SKM-1 (cell line): ENCODE measurements at regions not wholly inside any gene's neighbourhood (a gene's known extent, or its start where the extent isn't known, plus 50 kb on each side); places are given as distances from the start of the nearest gene placed in this dataset.

Experiments used
- DNase-seq: peaks from one replicate; lab custom pipeline; 2025; ENCODE audit not compliant: unreplicated experiment; lab: John Stamatoyannopoulos, UW

DNA sequence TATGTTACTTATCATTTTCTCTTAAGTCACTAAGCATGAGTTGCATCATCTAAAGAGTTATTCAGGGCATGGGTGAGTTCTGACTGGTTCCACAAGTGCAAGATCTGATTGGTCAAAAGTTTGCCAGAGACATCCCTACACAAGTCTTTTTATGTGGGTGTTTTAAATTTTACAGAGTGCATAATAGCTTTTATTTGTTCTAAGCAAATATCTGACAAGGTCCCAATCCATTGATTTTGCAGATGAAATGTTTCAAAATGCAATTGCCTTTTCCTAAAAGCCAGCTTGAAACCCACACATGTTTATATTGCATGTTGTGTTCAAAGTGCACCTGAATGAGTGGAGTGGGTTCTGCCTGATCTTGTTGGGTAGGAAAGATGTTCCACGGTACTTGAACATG is 101.7 kb upstream of the PAX6 start:
- DNase-seq = no peak

DNA sequence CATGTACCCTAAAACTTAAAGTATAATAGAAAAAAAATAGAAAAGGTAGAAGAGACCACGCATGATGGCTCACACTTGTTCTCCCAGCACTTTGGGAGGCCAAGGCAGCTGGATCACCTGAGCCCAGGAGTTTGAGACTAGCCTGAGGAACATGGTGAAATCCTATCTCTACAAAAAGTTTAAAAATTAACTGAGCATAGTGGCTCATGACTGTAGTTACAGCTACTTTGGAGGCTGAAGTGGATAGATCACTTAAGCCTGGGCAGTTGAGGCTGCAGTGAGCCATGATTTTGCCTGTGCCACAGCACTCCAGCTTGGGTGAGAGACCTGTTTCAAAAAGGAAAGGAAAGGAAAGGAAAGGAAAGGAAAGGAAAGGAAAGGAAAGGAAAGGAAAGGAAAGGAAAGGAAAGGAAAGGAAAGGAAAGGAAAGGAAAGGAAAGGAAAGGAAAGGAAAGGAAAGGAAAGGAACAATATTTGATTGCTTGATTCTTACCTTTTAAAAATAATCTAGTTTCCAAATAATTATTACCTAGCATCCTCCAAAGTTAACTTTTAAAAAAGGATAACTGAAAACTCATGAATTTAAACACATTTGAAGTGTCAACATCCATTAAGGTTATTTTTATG is 99.9 kb upstream of the PAX6 start:
- no peak for DNase-seq

DNA sequence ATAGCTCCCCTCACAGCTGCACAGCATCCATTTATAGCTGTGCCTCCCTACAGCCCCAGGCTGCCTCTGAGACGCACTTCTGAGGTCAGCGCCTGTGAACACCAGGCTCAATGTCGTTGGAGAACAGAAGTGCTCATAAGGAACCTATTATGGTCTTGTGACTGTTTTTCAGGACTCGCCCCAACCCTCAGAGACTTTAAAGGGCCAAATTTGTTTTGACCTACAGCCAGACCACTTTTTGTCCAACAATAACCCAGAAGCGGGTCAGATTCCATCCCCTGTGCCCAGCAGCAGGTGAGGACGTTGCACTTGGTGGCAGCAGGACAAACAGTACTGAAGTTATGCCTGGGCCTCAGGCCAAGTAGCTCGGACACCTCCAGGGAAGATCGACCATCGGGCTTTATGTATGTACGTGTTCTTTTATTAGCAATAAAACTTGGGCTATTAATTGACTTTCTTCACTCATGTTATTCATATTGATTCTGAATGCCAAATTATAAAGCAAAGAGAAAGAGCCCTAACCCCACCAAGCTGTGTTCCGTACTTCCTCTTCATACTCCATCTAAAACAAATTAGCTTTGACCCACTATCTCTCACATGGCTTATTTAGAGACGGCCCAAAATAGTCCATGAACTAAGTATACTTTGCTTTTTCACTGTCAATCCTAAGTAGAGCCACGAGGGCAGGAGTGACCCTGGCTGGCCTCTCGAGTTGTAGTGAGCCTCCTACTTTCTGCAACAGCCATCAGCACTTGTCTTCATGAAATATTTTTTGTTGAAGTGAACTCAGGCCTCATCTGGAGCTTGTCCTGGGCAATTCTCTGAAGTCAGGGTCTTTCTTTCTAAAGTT is 92.3 kb upstream of the PAX6 start:
- no peak for DNase-seq

DNA sequence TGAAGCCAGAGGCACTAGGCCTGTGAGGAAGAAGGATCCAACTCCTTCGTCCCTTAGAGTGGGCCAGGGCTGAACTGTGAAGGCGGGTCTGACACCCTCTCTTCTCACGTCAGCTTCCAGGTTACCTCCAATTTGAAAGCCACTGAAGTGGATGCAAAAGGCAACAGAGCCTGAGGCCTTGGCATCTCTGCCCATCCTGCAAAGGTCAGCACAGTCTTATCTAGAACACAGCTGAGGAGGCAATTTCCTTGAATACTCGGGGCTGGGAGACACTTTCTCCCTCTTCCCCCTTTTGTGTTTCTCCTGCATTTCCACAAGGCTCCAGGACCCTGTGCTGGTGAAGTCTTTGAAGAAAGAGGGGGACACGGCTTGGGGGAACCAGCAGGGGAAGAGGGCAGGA is 91.6 kb upstream of the PAX6 start:
- no peak for DNase-seq

DNA sequence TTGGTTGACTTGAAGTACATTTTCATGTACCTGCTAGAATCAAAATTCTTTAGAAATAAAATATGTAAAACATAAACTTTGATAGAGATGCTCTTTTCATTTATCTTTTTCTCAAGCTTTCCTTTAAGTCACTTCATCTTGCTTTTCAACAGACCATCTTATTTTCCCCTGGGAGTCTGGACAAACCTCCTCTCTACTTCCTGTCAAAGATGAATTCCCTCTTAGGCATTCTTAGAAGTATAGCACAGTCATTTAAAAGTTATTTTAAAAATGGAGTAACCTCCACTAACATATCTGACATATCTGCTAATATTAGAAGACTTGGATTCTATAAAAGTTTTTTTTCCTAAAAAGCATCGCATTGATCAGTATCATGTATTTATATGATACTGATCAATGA is 84.8 kb upstream of the PAX6 start:
- DNase-seq = no peak

DNA sequence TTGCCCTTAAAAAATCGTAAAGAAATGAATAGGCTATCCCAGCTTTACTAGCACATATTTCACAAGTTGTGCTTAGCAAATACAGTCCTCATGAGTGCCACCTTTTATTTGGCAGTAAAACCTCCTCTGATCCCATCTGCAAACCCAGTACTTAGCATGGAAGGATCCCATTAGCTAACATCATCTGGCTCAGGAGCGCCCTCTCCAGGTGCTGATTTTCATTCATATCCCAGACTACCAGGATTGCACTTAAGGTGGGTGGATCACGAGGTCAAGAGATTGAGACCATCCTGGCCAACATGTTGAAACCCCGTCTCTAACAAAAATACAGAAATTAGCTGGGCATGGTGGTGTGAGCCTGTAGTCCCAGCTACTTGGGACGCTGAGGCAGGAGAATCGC is 76.1 kb upstream of the PAX6 start:
- no peak for DNase-seq

DNA sequence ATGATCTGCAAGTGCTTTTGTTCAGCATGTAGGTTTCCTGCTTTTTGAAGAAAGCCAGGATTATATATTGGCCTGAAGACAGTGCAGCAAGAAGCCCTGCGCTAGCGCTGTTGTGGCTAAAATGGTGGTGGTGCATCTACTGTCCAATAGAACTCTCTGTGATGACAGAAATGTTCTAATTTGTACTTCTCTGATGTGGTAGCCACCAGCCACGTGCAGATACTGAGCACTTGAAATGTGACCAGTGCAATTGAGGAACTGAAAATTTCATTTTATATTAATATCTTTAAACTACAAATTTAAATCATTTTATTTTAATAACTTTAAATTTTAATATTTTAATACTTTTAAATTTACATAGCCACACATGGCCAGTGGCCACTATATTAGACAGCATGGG is 73.0 kb upstream of the PAX6 start:
- DNase-seq = no peak

DNA sequence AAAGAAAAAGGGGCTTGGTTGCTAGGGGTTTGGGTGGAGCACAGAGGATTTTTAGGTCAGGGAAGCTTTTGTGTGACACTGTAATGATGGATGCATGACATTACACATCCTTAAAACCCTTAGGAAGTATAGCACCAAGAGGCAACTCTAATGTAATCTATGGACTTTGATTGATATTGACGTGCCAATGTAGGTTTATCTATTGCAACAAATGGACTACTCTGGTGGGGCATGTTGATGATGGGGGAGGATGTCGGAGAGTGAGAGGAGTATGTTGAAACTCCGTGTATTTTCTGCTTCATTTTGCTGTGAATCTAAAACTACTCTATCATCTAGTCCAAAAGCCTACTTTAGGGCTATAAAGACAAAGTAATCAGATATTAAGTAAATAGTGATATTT is 72.3 kb upstream of the PAX6 start:
- DNase-seq = no peak

DNA sequence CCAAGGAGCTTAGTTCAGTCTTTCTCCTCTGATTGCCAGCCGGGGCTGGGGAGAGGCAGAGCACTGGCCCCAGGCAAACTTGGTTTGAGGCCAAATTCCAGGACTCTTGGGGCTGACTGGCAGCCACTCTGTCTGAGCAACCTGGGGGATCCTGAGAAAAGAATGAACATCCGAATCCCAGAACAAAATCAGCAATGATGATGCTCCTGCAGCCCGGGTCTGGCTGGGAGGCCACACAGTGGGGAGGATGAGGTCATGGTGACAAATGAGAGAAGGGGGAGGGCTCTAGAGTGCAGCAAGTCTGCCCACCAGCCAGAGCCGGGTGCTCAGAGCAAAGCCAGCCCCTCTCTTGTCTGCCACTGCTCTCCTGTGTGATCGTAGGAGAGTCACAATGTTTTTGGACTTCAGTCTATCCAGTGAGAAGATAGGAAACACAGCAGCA is 71.8 kb upstream of the PAX6 start:
- no peak for DNase-seq

DNA sequence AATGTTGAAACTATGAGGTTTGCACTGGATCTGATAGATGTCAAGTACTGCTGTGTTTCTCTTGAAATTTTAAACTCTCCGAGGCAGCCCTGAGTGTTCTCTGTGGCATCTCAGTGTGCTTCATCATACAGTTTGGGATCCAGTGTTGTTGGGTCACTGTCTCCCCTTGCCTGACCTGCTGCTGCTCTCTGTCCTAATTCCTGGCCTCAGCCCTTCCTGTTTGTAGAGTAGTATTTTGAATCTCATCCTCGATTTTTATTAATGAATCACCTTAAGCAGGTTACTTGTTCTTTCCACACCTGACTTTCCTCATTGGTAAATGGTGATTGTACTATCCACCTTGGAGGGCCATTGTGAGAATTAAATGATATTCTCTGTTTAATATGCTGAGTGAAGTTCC is 70.7 kb upstream of the PAX6 start:
- no peak for DNase-seq

DNA sequence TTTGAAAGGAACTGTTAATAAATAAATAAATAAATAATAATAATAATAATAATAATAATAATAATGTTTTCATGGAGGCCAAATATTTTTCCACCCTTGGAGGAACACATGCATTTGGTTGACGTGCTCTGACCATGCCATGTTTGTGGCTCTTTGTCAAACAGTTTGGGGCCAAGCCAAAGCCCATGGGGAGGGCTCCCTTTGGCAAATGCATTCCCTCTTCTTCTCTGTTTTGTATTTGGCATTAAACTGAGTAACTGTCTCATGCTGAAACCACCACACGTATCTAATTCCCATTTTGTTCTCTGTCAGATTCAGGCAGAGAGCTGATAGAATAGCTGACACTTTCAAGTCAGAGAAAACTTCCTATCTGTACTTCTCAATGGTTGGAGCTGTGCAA is 68.6 kb upstream of the PAX6 start:
- no peak for DNase-seq

DNA sequence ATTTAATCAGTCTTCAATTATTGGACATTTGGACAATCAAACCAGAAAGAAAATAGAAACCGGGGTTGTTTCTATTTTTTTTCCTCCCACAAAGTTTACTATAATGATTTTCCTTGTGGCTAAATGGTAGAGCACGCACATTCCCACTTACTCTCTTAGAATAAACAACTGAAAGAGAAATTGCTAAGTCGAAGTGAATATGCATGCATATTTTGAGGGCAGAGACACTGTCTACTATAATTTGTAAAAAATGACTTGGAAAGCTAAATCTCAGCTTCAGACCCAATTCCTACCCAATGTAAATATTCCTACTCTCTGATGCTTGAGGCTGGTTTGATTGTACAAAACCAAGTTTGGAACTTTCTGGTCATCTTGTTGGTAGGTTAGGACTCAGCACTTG is 66.7 kb upstream of the PAX6 start:
- no peak for DNase-seq

DNA sequence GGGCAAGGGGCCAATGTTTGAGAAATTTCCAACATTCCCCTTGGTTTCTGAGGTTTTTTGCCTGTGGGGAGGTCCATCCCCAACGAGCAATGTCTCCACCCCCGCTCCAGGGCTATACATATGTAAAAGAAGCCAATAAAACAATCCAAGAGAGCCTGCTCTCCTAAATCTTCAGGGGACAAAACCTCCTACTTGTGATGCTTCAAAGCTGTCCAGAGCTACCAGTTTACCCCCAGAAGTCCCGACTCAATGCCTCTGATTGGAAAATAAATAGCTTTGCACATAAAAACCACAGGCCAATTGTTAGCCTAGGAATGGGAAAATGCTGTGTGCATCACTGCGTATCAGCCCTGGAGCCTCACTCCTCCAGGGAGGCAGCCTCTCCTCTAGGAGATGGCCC is 66.0 kb upstream of the PAX6 start:
- DNase-seq = no peak

DNA sequence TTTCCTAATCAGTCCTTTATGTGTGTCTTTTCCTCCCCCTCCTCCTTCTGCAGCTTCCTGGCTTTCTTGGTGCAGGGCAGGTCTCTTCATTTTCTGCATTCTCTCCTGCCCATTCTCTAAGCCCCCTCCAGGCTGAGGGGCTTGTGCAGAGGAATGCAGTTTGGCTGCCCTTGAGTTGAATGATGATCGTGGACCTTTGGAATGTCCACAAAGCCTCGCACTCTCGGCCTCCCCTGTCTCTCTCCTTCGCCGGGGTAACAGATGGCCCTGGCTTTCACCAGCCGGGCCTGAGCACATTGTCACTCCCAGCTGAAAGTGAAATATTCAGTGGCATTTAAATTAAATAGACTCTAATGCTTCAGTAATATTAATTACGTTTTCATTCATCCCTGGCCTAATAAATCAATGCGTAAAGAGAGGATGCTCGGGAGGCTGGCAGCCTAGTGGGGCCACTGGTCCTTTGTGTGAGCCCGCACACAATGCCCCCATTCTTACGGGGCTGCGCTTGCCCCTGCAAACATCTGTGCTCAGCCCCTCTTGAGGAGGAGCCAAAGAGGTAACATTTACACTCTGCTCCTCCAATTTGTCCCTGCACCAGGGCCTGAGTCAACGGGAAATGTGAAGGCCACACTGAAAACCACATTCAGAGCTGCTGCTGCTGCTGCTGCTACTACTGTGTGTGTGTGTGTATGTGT is 64.9 kb upstream of the PAX6 start:
- no peak for DNase-seq

DNA sequence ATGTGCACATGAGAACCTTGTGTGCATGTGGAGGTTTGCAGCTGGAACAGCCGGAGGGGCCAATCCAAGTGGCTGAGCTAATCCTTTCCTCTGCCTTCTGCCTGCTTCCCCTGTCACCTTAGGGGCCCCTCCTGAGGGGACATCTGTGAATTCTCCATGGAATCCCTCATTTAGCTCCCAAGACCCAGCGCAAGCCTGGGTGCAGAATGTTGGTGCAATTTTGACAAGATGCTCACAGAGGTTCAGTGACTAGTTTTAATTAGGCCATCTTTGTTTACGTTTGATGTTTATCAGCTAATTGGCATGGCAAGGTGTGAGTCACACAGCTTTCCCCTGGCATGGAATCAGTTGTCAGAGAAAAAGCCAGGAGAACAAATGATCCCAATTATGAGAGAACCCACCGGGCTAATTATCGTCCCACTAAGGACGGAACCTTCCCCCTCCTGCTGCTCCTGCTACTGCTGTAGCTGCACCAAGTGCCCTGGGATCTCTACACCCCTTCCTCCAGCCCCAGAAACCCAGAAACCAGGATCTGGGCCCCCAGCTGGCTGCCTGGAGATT is 63.6 kb upstream of the PAX6 start:
- no peak for DNase-seq

DNA sequence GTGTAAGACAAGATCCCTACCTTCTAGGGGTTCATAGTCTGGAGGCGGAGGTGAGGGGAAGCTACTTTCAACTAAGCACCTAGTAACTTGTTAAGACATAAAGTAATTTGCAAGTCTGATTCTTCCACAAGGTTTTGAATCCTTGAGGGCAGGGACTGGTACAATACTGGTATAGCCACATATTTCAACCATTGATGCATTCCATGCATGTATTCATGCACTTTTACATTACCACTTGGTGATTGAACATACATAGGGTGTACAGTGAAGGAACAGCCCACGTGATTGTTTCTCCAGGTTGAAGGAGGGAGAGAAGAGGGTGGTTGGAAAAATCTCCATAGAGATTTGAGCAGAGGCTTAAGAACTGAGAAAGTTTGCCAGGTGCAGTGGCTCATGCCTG is 62.0 kb upstream of the PAX6 start:
- no peak for DNase-seq

DNA sequence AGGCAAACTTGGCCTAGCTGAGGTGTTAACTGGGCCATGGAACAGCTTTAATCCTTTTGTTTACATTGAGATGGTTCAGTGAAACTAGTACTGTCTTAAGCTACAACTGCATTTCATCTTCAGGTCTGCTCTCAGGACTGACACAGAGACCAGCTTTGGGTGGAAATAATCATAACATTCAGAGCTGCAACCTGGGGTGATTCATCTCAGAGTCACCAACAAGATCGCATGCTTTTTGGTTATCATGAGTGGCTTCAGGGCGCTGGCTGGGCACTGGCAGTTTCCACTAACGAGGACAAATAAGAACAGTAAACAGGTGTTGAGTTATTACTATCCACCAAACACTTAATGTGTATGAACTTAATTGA is 60.9 kb upstream of the PAX6 start:
- no peak for DNase-seq

DNA sequence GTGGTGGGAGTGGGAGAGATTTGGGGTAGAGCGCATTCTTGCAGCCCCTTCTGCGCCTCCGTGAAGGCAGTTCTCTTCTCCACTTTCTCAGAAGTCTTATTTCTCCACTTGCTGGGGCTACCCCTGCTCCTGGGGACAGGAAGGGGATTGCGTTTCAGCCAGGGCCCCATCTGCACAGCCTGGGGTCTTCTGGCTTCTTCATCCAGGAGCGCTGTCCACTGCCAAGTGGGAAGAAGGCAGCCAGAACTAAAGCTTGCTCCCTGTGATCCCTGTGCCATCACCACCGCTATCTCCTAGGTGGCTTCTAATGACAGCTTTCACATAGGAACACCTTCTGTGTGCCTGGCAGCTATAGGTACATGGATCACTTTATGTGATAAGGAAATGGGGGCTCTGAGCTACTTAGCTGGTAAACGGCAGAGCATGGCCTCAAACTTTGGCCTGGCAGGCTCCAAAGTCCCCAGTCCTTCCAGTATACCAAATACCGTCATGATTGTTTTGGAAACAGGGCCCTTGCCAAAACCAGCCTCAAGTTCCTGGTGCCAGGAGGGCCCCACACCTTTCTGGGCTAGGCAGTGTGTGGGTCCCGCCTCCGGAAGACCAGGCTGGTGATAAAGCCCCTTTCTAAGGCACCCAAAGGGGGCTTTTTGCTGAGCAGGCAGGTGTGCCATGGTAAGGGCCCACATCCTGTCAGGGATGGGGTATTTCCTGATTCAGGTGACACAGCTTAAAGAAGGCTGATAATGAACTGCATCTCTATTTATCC is 60.4 kb upstream of the PAX6 start:
- DNase-seq = no peak

DNA sequence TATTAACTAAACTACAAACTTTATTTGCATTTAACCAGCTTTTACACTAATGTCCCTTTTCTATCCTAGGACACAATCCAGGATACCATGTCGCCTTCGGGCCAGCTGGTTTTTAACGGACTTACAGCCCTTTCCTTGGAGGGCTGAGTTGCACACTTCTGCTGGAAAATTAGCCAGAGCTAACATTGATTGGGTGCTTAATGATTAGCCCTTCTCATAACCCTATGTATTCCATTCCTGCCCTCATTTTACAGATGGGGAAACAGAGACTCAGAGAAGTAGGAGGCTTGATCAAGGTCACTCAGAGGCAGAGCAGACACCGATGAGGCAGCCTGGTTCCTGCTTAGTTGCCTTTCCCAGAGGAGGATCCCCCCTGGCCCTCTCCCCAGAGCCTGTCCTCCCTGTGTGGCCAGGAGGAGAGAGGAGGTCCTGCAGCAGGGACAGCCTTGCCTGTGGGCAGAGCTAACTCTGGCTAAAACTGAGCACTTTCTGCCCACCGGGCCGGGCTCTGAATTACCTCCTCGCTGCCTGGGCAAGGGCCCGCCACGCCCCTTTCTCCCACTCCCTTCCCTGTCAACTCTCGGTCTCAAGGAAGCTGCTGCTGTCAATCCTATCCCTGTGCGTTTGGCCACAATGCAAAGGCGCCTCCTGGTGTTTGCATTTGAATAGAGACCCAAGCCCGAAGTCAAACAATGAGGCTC is 59.6 kb upstream of the PAX6 start:
- DNase-seq = no peak

DNA sequence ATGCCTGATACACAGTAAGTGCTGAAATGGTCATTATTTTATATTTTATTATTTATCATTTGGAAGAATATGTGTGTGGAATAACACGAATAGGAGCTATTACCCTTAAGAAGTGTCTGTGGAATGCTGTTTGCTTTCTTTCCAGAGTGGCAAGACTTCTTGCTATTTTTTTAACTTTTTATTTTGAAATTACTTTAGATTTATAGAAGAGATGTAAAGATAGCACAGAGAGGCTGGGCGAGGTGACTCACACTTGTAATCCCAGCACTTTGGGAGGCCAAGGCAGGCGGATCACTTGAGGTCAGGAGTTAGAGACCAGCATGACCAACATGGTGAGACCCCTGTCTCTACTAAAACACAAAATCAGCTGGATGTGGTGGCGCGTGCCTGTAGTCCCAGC is 58.9 kb upstream of the PAX6 start:
- DNase-seq = no peak
